MCF 10A (cell line): ENCODE measurements at regions not wholly inside any gene's neighbourhood (a gene's known extent, or its start where the extent isn't known, plus 50 kb on each side); places are given as distances from the start of the nearest gene placed in this dataset.

ENCODE experiments used
- BruUV-seq: library from RNA; stranded (reverse); fragments of 400-500 nt; replicated peaks from 2 replicates; lab custom pipeline; 2021; lab: Mats Ljungman, UMichigan
- CTCF ChIA-PET: fragments of 300-600 bp; sonication (Branson Sonifier 250); formaldehyde crosslinking; extraction: SDS; loops from one replicate; lab custom pipeline; 2021; ENCODE audit warnings: antibody characterized with exemption, inconsistent platforms; lab: Yijun Ruan, JAX
- POLR2A ChIA-PET: fragments of 300-600, 350-650 bp; sonication (Branson Sonifier 250); formaldehyde crosslinking; extraction: SDS; loops from one replicate; lab custom pipeline; 2020; ENCODE audit warnings: antibody characterized with exemption, inconsistent platforms; lab: Yijun Ruan, JAX
- DNase-seq: peaks from one replicate; pipeline ENCODE4 v3.0.0-alpha.2; 2018; ENCODE audit not compliant: unreplicated experiment
- H3K27ac Mint-ChIP-seq: one replicate; pipeline ENCODE4 v1.8.0; 2022; ENCODE audit warnings: mild to moderate bottlenecking, low read depth, mixed read lengths; ENCODE audit not compliant: unreplicated experiment
- H3K27me3 Mint-ChIP-seq: one replicate; pipeline ENCODE4 v1.8.0; 2022; ENCODE audit warnings: mixed read lengths; ENCODE audit not compliant: insufficient read depth, unreplicated experiment
- H3K36me3 Mint-ChIP-seq: one replicate; pipeline ENCODE4 v1.8.0; 2022; ENCODE audit warnings: mild to moderate bottlenecking, moderate library complexity, mixed read lengths; ENCODE audit not compliant: insufficient read depth, unreplicated experiment
- H3K4me1 Mint-ChIP-seq: one replicate; pipeline ENCODE4 v1.8.0; 2022; ENCODE audit warnings: mixed read lengths; ENCODE audit not compliant: insufficient read depth, unreplicated experiment
- H3K4me3 Mint-ChIP-seq: one replicate; pipeline ENCODE4 v1.8.0; 2022; ENCODE audit warnings: mild to moderate bottlenecking, moderate library complexity, mixed read lengths; ENCODE audit not compliant: unreplicated experiment
- H3K9me3 Mint-ChIP-seq: one replicate; pipeline ENCODE4 v1.8.0; 2022; ENCODE audit warnings: mixed read lengths; ENCODE audit not compliant: unreplicated experiment
- CTCF ChIP-seq: fragments of 200-600 bp; IDR thresholded peaks from one replicate; pipeline ENCODE4 v1.8.0; 2022; ENCODE audit warnings: antibody characterized with exemption, mild to moderate bottlenecking; ENCODE audit not compliant: unreplicated experiment
- intact Hi-C: fragments of 100-400 bp; cut with micrococcal nuclease; formaldehyde crosslinking; loops from 2 replicates; pipeline ENCODE4 v1.14.1; 2022

- no peak for DNase-seq
- intact Hi-C loops, result no loop called here
- Mint-ChIP-seq H3K36me3 (no peaks in the 10 kb centered on the region), H3K27ac (no peak overlapping the region), H3K4me1 (no peaks in the 10 kb centered on the region), H3K27me3 (peaks cover 19% of the 10 kb centered on the region), H3K4me3 (no peak overlapping the region), H3K9me3 (peaks cover 22% of the 10 kb centered on the region)
- ChIA-PET POLR2A (no interaction called here), CTCF (no interaction called here)
- no peak for TF ChIP-seq CTCF
- no TSS peak for BruUV-seq
Measured at GRCh38 chr1:37133276-37134145, 99.2 kb upstream of the GRIK3 start.

GRCh38 chr1:37134599-37134998, 100.3 kb upstream of the GRIK3 start:
- Mint-ChIP-seq H3K4me1 (no peaks in the 10 kb centered on the region), H3K27me3 (peaks cover 11% of the 10 kb centered on the region), H3K4me3 (no peak overlapping the region), H3K36me3 (no peaks in the 10 kb centered on the region), H3K9me3 (peaks cover 29% of the 10 kb centered on the region), H3K27ac (no peak overlapping the region)
- ChIA-PET CTCF (interaction anchor here (1.0 kb wide), 1 partner anchor 11 kb away, joined by 4 read pairs; no protein-coding TSS in a partner anchor), POLR2A (no interaction called here)
- DNase-seq, result no peak
- no TSS peak for BruUV-seq
- TF ChIP-seq CTCF, result no peak
- intact Hi-C loops, result no loop called here

GRCh38 chr1:37135032-37135431, 100.7 kb upstream of the GRIK3 start:
- ChIA-PET CTCF (interaction anchor here (1.0 kb wide), 1 partner anchor 10 kb away, joined by 4 read pairs; no protein-coding TSS in a partner anchor), POLR2A (no interaction called here)
- Mint-ChIP-seq H3K9me3 (peaks cover 25% of the 10 kb centered on the region), H3K4me1 (no peaks in the 10 kb centered on the region), H3K27ac (no peak overlapping the region), H3K36me3 (no peaks in the 10 kb centered on the region), H3K4me3 (no peak overlapping the region), H3K27me3 (peaks cover 6% of the 10 kb centered on the region)
- no peak for TF ChIP-seq CTCF
- DNase-seq, result no peak
- intact Hi-C loops, result no loop called here
- BruUV-seq, result no TSS peak

- no peaks in the 10 kb centered on the region for H3K4me1 Mint-ChIP-seq
- no peak for TF ChIP-seq CTCF
- no peaks in the 10 kb centered on the region for H3K36me3 Mint-ChIP-seq
- BruUV-seq, result no TSS peak
- CTCF ChIA-PET, result no interaction called here
- no peaks in the 10 kb centered on the region for H3K27me3 Mint-ChIP-seq
- no peak for DNase-seq
- H3K9me3 Mint-ChIP-seq, result peaks cover 19% of the 10 kb centered on the region
- intact Hi-C loops, result no loop called here
- POLR2A ChIA-PET, result no interaction called here
- H3K27ac Mint-ChIP-seq, result no peak overlapping the region
- no peak overlapping the region for H3K4me3 Mint-ChIP-seq
Measured at GRCh38 chr1:37137014-37137413, 102.7 kb upstream of the GRIK3 start.
